B cell (primary cell): ENCODE measurements at regions not wholly inside any gene's neighbourhood (a gene's known extent, or its start where the extent isn't known, plus 50 kb on each side); places are given as distances from the start of the nearest gene placed in this dataset.

Experiments used
- ATAC-seq: fragments of 200-7000 bp; cut with Tn5 transposase; one replicate; pipeline ENCODE4 v1.10.0; 2021; ENCODE audit warnings: low read depth, mild to moderate bottlenecking, moderate number of reproducible peaks, moderate library complexity
- CTCF ChIA-PET: fragments of 350-600 bp; sonication (Branson Sonifier 250); formaldehyde crosslinking; loops from one replicate; lab custom pipeline; 2021; ENCODE audit warnings: antibody characterized with exemption, inconsistent platforms; lab: Charles Lee
- POLR2A ChIA-PET: fragments of 350-600 bp; sonication (Branson Sonifier 250); formaldehyde crosslinking; loops from one replicate; lab custom pipeline; 2021; ENCODE audit warnings: antibody characterized with exemption; lab: Charles Lee
- DNase-seq: peaks from one replicate; pipeline ENCODE4 v3.0.0; 2013
- H2AFZ ChIP-seq: 2 replicates; pipeline ENCODE4 v1.6.1; 2012; ENCODE audit warnings: mild to moderate bottlenecking, low read depth, low read length; ENCODE audit not compliant: insufficient read depth, poor library complexity, severe bottlenecking
- H3K27ac ChIP-seq, 2 donors: 1 replicate in 1 of 2; 2 replicates in 1 of 2; pipeline ENCODE4 v1.5.1; 2012 to 2013; ENCODE audit warnings: low read length in 2 of 2, mild to moderate bottlenecking in 2 of 2, moderate library complexity in 1 of 2
- H3K27me3 ChIP-seq, 4 experiments: fragments of 200-600 bp in 1 of 4; sonication (generic) in 1 of 4; replicated peaks in 1 of 4; 1 replicate in 2 of 4; 2 replicates in 2 of 4; pipeline versions ENCODE4 v1.6.1 to v1.7.0; 2013 to 2016; ENCODE audit warnings: low read length in 3 of 4, mild to moderate bottlenecking in 2 of 4, mixed read lengths in 1 of 4, moderate library complexity in 1 of 4; ENCODE audit not compliant: insufficient read depth in 4 of 4, control insufficient read depth in 3 of 4; ENCODE audit errors: control extremely low read depth in 1 of 4
- H3K36me3 ChIP-seq, 2 experiments: replicated peaks in 1 of 2; 1 replicate in 1 of 2; 2 replicates in 1 of 2; pipeline versions ENCODE4 v1.6.1 to v1.7.1; 2013; ENCODE audit warnings: low read length in 1 of 2; ENCODE audit not compliant: insufficient read depth in 2 of 2, control insufficient read depth in 1 of 2; ENCODE audit errors: control extremely low read depth in 1 of 2, extremely low read depth in 1 of 2
- H3K4me1 ChIP-seq, 2 donors: fragments of 200-600 bp in 1 of 2; sonication (generic) in 1 of 2; 1 replicate in 1 of 2; 2 replicates in 1 of 2; pipeline versions ENCODE4 v1.5.1 to v1.6.1; 2013 to 2017; ENCODE audit warnings: low read length in 2 of 2; ENCODE audit not compliant: control insufficient read depth in 2 of 2, insufficient read depth in 2 of 2
- H3K4me2 ChIP-seq: replicated peaks from 2 replicates; pipeline ENCODE3; 2012; ENCODE audit warnings: mild to moderate bottlenecking, low read depth, low read length; ENCODE audit not compliant: poor library complexity, severe bottlenecking
- H3K4me3 ChIP-seq, 5 experiments: fragments of 200-600 bp in 1 of 5; sonication (generic) in 1 of 5; 1 replicate in 3 of 5; 2 replicates in 2 of 5; pipeline versions ENCODE4 v1.5.1 to v1.7.0; 2011 to 2016; ENCODE audit warnings: low read length in 4 of 5, mild to moderate bottlenecking in 4 of 5, low read depth in 2 of 5, control low read depth in 1 of 5, moderate library complexity in 1 of 5; ENCODE audit not compliant: insufficient read depth in 1 of 5; ENCODE audit errors: control extremely low read depth in 1 of 5, extremely low read depth in 1 of 5
- H3K79me2 ChIP-seq: fragments of 200-600 bp; sonication (generic); one replicate; pipeline ENCODE4 v1.6.0; 2016; ENCODE audit warnings: low read length; ENCODE audit not compliant: control insufficient read depth, insufficient read depth
- H3K9ac ChIP-seq: fragments of 200-600 bp; sonication (generic); 2 replicates; pipeline ENCODE4 v1.6.1; 2017; ENCODE audit warnings: mild to moderate bottlenecking, low read length, moderate library complexity
- H3K9me3 ChIP-seq, 3 donors: one replicate each; pipeline versions ENCODE4 v1.6.1 to v1.7.1; 2013; ENCODE audit warnings: low read length in 2 of 3; ENCODE audit not compliant: control insufficient read depth in 2 of 3, insufficient read depth in 1 of 3; ENCODE audit errors: control extremely low read depth in 1 of 3
- H4K20me1 ChIP-seq: 2 replicates; pipeline ENCODE4 v1.6.0; 2012; ENCODE audit warnings: mild to moderate bottlenecking, low read length; ENCODE audit not compliant: insufficient read depth, control insufficient read depth, poor library complexity, severe bottlenecking
- H3K27ac Mint-ChIP-seq: one replicate; pipeline ENCODE4 v1.8.0; 2021; ENCODE audit warnings: mixed read lengths
- H3K27me3 Mint-ChIP-seq: one replicate; pipeline ENCODE4 v1.8.0; 2021; ENCODE audit warnings: mixed read lengths
- H3K4me1 Mint-ChIP-seq: one replicate; pipeline ENCODE4 v1.8.0; 2021; ENCODE audit warnings: mixed read lengths
- H3K4me3 Mint-ChIP-seq: one replicate; pipeline ENCODE4 v1.8.0; 2021; ENCODE audit warnings: mixed read lengths
- H3K9me3 Mint-ChIP-seq: one replicate; pipeline ENCODE4 v1.8.0; 2022; ENCODE audit warnings: mixed read lengths; ENCODE audit not compliant: insufficient read depth
- CTCF ChIP-seq: fragments of 200-600 bp; IDR thresholded peaks from one replicate; pipeline ENCODE4 v1.8.0; 2022; ENCODE audit warnings: antibody characterized with exemption, mild to moderate bottlenecking
- EZH2 ChIP-seq: IDR thresholded peaks from 2 replicates; pipeline ENCODE4 v1.6.1; 2012; ENCODE audit warnings: borderline replicate concordance, low read depth, mild to moderate bottlenecking, moderate library complexity, low read length; ENCODE audit not compliant: insufficient read depth, poor library complexity, severe bottlenecking
- WGBS: methylation state at CpG from one replicate; pipeline ENCODE4 v1.1.5; 2013; ENCODE audit warnings: missing lambda C conversion rate; ENCODE audit not compliant: insufficient coverage; 5-methylcytosine and 5-hydroxymethylcytosine counted together
- intact Hi-C: fragments of 100-400 bp; cut with micrococcal nuclease; formaldehyde crosslinking; loops from one replicate; pipeline ENCODE4 v1.10.0; 2022

- ChIA-PET CTCF (no interaction called here), POLR2A (no interaction called here)
- no peak overlapping the region for H3K4me2 ChIP-seq
- no peak overlapping the region for H3K4me3 ChIP-seq
- no peak overlapping the region for H3K27ac ChIP-seq
- no peaks in the 10 kb centered on the region for H4K20me1 ChIP-seq
- Mint-ChIP-seq H3K4me1 (no peaks in the 10 kb centered on the region), H3K27ac (no peak overlapping the region), H3K27me3 (no peaks in the 10 kb centered on the region), H3K9me3 (peaks cover 2% of the 10 kb centered on the region), H3K4me3 (no peak overlapping the region)
- DNase-seq (no peak), ATAC-seq (no peak)
- no peaks in the 10 kb centered on the region for H3K79me2 ChIP-seq
- no peak overlapping the region for H3K9ac ChIP-seq
- no peaks in the 10 kb centered on the region for H3K9me3 ChIP-seq
- H3K4me1 ChIP-seq, result no peaks in the 10 kb centered on the region
- TF ChIP-seq CTCF, result no peak
- no peak for TF ChIP-seq EZH2
- intact Hi-C loops, result no loop called here
- H2AFZ ChIP-seq, result no peak overlapping the region
- H3K27me3 ChIP-seq, result no peaks in the 10 kb centered on the region
- no peaks in the 10 kb centered on the region for H3K36me3 ChIP-seq
These were observed 645.8 kb upstream of the EDIL3 start for GRCh38 chr5:85030316-85031084.

DNA sequence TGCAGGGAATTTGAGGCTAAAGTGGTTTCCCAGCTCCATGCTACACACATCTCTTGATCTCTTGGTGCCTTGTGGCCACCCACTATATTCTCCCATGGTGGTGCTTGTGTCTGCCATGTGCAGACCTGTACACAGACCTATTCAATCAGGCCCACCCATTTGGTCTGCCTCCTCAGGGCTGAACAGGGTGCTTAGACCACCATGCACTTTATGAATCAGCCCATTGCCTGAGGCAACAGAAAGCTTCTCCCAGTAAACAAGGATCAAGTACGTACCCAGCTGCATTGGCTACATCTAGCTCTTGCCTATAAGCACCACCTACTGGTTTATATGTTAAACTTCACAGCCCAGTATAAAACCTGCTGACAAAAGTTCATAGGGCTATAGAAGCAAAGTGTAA lies 664.3 kb upstream of the EDIL3 start:
- no peak for TF ChIP-seq CTCF
- TF ChIP-seq EZH2, result no peak
- Mint-ChIP-seq H3K4me3 (no peak overlapping the region), H3K27ac (no peak overlapping the region), H3K4me1 (no peaks in the 10 kb centered on the region), H3K27me3 (no peaks in the 10 kb centered on the region), H3K9me3 (no peaks in the 10 kb centered on the region)
- Histone ChIP-seq H3K9me3 (peaks cover 0 to 4% (median 0%) of the 10 kb centered on the region in 3 donors), H3K27ac (no peak overlapping the region), H3K9ac (no peak overlapping the region), H3K4me2 (no peak overlapping the region), H3K79me2 (no peaks in the 10 kb centered on the region), H3K36me3 (no peaks in the 10 kb centered on the region), H3K27me3 (no peaks in the 10 kb centered on the region), H2AFZ (no peak overlapping the region), H3K4me3 (no peak overlapping the region), H4K20me1 (no peaks in the 10 kb centered on the region), H3K4me1 (no peaks in the 10 kb centered on the region)
- WGBS, result no CpG with 5 or more reads among the region's 1 CpG
- POLR2A ChIA-PET, result no interaction called here
- DNase-seq (no peak), ATAC-seq (no peak)
- intact Hi-C loops, result no loop called here
- CTCF ChIA-PET, result interaction anchor here (0.5 kb wide), 1 partner anchor 8 kb away, joined by 3 read pairs; no protein-coding TSS in a partner anchor
